GM12864 (cell line): ENCODE measurements at regions not wholly inside any gene's neighbourhood (a gene's known extent, or its start where the extent isn't known, plus 50 kb on each side); places are given as distances from the start of the nearest gene placed in this dataset.
"Not testable (repeated sequence)": the region's sequence is repeated elsewhere in the genome, so short reads cannot be mapped to it uniquely, and the experiment has no call there.

Experiments
- DNase-seq: peaks from one replicate; pipeline ENCODE4 v3.0.0-alpha.2; 2011; ENCODE audit warnings: low read depth
- H3K4me3 ChIP-seq: 2 replicates; pipeline ENCODE4 v1.5.1; 2011; ENCODE audit warnings: mild to moderate bottlenecking, low read depth, low read length, control low read depth
- CTCF ChIP-seq: IDR thresholded peaks from 2 replicates; pipeline ENCODE4 v1.5.1; 2011; ENCODE audit warnings: low read depth, mild to moderate bottlenecking, moderate library complexity, low read length, control low read depth, inconsistent platforms; ENCODE audit errors: missing control alignments

DNA sequence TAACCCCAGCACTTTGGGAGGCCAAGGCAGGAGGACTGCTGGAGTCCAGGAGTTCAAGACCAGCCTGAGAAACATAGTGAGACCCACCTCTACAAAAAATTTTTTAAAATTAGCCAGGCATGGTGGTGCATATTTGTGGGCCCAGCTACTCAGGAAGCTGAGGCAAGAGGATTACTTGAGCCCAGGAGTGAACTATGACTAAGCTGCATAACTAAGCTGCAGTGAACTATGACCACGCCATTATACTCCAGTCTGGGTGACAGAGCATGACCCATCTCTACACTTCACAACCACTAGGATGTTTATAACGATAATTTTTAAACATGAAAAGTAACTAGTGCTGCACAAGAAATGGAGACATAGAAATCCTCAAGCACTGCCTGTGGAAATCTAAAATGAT is 352.7 kb upstream of the SGCG start:
- DNase-seq = no peak
- H3K4me3 ChIP-seq = no peak overlapping the region
- TF ChIP-seq CTCF = no peak

DNA sequence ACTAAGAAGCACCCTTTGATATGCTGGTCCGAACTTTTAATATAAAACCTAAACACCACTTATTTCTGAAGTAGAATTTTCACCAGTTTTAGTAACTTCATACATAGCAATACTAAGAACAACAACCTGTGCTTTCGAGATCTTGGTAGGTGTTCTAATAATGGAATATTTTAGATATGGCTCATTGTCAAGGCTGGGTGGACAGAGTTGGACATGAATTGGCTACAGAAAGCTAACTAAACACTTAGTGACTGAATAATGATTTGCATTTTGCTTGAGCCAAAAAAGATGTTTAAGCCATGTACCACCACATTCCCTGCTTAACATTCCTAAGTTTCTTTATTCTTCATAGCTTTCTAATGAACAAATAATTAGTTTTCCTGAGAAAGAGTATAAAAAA is 344.3 kb upstream of the SGCG start:
- H3K4me3 ChIP-seq = no peak overlapping the region
- TF ChIP-seq CTCF = no peak
- DNase-seq = no peak

DNA sequence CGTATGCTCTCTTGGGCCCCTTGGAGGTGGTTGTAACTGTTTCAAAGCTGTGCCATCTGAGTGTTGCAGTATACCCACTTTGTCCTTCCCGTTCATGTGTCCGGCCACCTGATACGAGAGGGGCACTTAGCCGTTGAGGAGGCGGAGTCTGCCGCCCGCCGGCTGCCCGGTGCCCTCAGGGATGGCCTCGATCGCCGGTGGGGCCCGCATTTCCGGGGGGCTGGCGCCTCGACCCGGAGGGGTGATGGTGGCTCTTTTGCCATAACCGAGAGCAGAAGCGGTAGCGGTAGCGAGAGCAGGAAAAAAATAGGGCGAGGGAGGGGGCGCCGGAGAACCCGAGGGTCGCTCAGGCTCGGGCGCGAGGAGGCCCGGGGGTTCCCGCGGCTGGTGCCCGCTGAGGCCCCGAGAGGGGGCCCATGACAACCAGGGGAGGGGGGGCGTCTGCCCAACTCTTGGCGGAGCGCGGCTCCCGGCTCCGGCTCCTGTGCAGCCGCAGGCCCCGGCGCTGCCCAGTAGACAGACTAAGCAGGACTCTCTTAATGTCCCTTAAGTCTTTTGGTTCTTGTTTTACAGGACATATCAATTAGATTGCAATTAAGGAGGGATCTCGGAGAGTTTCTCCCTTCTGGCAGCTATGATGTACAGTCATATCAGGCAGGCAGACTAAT is 342.7 kb upstream of the SGCG start:
- TF ChIP-seq CTCF = no peak
- H3K4me3 ChIP-seq = no peak overlapping the region
- no peak for DNase-seq

GRCh38 chr13:22839603-22840530 is 340.9 kb upstream of the SGCG start:
- DNase-seq = no peak
- no peak overlapping the region for H3K4me3 ChIP-seq
- TF ChIP-seq CTCF = no peak

- no peak for TF ChIP-seq CTCF
- DNase-seq = no peak
- no peak overlapping the region for H3K4me3 ChIP-seq
Measured at GRCh38 chr13:22846551-22846950, 334.2 kb upstream of the SGCG start.

DNA sequence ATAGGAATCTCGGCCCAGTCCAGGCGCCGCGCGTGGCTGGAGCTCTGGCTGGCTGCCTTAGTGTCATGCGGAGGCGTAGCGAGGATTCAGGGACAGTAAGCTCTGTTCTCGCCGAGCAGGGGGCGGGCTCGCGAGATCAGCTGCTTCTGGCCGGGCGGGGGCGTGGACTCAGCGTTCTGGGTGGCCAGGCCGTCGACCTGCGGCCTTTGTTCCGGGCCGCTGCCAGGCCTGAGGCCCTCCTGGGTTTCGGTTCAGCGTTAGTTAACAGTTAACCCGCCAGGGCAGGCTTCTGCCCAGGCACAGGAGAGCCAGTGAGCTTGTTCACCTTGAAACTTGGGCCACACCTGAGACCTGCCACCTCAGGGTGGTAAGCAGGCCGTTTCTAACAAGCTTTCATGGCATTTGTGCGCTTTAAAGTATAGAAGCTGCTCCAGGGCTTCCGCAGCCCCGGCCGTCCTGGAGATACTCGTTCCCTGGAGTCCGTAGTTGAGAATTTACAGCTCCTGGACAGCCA is 332.2 kb upstream of the SGCG start:
- no peak for TF ChIP-seq CTCF
- H3K4me3 ChIP-seq = no peak overlapping the region
- DNase-seq = no peak

- DNase-seq = no peak
- no peak overlapping the region for H3K4me3 ChIP-seq
- no peak for TF ChIP-seq CTCF
Measured at GRCh38 chr13:22855926-22856325, 324.9 kb upstream of the SGCG start.

- H3K4me3 ChIP-seq, DNase-seq: not testable (repeated sequence)
Measured at GRCh38 chr13:22858980-22859379, 321.8 kb upstream of the SGCG start.

- not testable (repeated sequence) for DNase-seq, H3K4me3 ChIP-seq
Measured at GRCh38 chr13:22859411-22859810, 321.4 kb upstream of the SGCG start.
